ENCODE measurements at regions not wholly inside any gene's neighbourhood (a gene's known extent, or its start where the extent isn't known, plus 50 kb on each side); places are given as distances from the start of the nearest gene placed in this dataset.

DNA sequence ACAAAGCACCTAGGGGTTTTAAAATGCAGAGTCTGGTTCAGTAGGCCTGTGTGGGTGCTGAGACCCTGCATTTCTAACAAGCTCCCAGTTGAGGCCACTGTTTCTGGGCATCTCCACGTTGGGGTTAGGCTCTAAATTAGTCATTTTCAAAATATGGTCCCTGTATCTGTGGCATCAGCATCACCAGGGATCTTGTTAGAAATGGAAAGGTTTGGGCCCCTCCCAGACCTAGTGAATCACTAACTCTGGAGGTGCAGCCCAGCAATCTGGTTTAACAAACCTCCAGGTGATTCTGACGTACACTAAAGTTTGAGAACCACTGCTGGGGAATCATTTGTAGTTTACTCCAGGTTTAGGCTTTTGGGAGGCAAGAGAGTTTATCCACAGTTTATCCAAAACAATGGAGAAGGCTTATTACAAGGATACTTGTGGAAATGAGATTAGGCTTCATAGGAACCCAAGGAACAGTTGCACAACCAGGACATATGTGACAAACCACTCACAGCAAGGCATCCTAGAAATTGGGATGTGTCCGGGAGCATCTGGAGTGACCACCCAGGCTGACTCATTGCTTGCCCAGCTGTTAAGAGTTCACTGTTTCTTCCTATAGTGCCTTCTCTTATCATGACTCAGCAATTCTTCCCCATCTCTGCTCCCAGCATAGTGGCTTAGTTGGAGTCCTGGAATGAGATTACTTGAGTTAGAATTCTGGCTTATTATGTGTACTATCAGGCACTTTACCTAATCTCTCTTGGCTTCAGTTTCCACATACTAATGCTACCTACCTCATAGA, 71.6 kb upstream of the STXBP6 start:
- no peak for TF ChIP-seq EP300 (IDR thresholded peaks at IDR 0.05)
- no peak for TF ChIP-seq POLR2A (IDR thresholded peaks at IDR 0.05)
- no peak for TF ChIP-seq POLR2AphosphoS5 (IDR thresholded peaks at IDR 0.05)
- TF ChIP-seq, protein P1, sequence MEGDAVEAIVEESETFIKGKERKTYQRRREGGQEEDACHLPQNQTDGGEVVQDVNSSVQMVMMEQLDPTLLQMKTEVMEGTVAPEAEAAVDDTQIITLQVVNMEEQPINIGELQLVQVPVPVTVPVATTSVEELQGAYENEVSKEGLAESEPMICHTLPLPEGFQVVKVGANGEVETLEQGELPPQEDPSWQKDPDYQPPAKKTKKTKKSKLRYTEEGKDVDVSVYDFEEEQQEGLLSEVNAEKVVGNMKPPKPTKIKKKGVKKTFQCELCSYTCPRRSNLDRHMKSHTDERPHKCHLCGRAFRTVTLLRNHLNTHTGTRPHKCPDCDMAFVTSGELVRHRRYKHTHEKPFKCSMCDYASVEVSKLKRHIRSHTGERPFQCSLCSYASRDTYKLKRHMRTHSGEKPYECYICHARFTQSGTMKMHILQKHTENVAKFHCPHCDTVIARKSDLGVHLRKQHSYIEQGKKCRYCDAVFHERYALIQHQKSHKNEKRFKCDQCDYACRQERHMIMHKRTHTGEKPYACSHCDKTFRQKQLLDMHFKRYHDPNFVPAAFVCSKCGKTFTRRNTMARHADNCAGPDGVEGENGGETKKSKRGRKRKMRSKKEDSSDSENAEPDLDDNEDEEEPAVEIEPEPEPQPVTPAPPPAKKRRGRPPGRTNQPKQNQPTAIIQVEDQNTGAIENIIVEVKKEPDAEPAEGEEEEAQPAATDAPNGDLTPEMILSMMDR (IDR thresholded peaks at IDR 0.05), result no peak
- no peak for DNase-seq (ENCODE audit: low spot score in 2 of 2)
- peak overlapping the region; percentile 55 for H3K27ac ChIP-seq

DNA sequence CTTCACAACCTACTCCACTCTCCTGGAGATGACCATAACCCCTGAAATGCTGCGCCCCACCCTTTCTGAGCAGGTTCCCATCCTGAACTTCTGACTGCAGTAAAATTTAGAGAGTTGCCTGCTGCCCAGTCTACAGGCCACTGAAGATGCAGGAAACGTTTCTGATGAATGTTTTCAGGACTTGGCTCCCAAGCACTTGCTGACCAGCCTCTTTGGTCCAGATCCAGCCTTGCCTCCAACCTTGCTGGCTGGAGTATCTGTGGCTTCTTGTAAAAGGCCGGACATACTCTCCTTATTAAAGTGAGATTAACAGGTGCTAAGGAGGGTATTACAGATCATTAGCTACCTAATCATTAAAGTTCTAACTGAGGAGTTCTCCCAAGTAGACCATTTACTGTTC, 70.3 kb upstream of the STXBP6 start:
- DNase-seq (ENCODE audit: low spot score in 2 of 2), result no peak
- H3K27me3 ChIP-seq, result no peaks in the 10 kb centered on the region
- H3K4me1 ChIP-seq, result peaks cover 6% of the 10 kb centered on the region
- H3K27ac ChIP-seq, result no peak overlapping the region
- H3K4me3 ChIP-seq, result no peak overlapping the region
- no peak for TF ChIP-seq POLR2AphosphoS5 (IDR thresholded peaks at IDR 0.05)
- TF ChIP-seq, protein P1 (IDR thresholded peaks at IDR 0.05), result no peak
- TF ChIP-seq EP300 (IDR thresholded peaks at IDR 0.05), result no peak
- no peak for TF ChIP-seq POLR2A (IDR thresholded peaks at IDR 0.05)
- WGBS, result 77% methylated on average over 3 of the region's 3 CpGs
- H3K9me3 ChIP-seq, result no peaks in the 10 kb centered on the region
- H3K36me3 ChIP-seq, result no peaks in the 10 kb centered on the region

More for the DNA sequence above, 71.6 kb upstream of the STXBP6 start:
- H3K9me3 ChIP-seq, result no peaks in the 10 kb centered on the region
- no peak overlapping the region for H3K4me3 ChIP-seq
- H3K27me3 ChIP-seq, result no peaks in the 10 kb centered on the region
- peaks cover 6% of the 10 kb centered on the region for H3K4me1 ChIP-seq
- 64% methylated on average over 3 of the region's 3 CpGs for WGBS
- H3K36me3 ChIP-seq, result no peaks in the 10 kb centered on the region

DNA sequence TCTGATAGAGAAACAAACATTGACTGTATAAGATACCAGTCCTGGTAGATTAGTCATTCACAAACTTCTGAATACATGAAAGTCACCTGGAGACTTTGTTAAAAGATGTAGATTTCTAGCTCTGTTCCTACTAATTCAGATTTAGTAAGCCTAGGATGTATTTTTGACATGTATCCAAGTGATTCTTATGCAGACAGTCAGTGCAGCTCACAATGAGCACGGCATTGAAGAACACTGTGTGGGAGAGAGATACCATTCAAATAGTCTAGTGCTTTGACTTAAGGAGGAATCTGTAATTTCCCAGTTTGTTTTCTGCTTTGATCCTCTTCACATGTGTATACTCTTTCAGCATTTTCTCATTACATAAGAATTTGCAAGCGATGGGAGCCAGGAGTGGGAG, 68.7 kb upstream of the STXBP6 start:
- H3K4me1 ChIP-seq, result peaks cover 6% of the 10 kb centered on the region
- no peak for DNase-seq (ENCODE audit: low spot score in 2 of 2)
- WGBS, result 71% methylated on average over 2 of the region's 2 CpGs
- no peak overlapping the region for H3K4me3 ChIP-seq
- no peak overlapping the region for H3K27ac ChIP-seq
- H3K9me3 ChIP-seq, result no peaks in the 10 kb centered on the region
- H3K27me3 ChIP-seq, result no peaks in the 10 kb centered on the region
- no peak for TF ChIP-seq POLR2A (IDR thresholded peaks at IDR 0.05)
- no peak for TF ChIP-seq POLR2AphosphoS5 (IDR thresholded peaks at IDR 0.05)
- TF ChIP-seq EP300 (IDR thresholded peaks at IDR 0.05), result no peak
- TF ChIP-seq, protein P1 (IDR thresholded peaks at IDR 0.05), result no peak
- no peaks in the 10 kb centered on the region for H3K36me3 ChIP-seq

GRCh38 chr14:25117342-25117741, 67.4 kb upstream of the STXBP6 start:
- 100% methylated on average over 1 of the region's 1 CpG for WGBS
- Histone ChIP-seq H3K4me1 (peaks cover 6% of the 10 kb centered on the region), H3K36me3 (no peaks in the 10 kb centered on the region), H3K27ac (no peak overlapping the region), H3K27me3 (no peaks in the 10 kb centered on the region), H3K9me3 (no peaks in the 10 kb centered on the region), H3K4me3 (no peak overlapping the region)
- TF ChIP-seq, protein P1 (IDR thresholded peaks at IDR 0.05), result no peak
- TF ChIP-seq EP300 (IDR thresholded peaks at IDR 0.05), result no peak
- no peak for TF ChIP-seq POLR2AphosphoS5 (IDR thresholded peaks at IDR 0.05)
- TF ChIP-seq POLR2A (IDR thresholded peaks at IDR 0.05), result no peak
- no peak for DNase-seq (ENCODE audit: low spot score in 2 of 2)

DNA sequence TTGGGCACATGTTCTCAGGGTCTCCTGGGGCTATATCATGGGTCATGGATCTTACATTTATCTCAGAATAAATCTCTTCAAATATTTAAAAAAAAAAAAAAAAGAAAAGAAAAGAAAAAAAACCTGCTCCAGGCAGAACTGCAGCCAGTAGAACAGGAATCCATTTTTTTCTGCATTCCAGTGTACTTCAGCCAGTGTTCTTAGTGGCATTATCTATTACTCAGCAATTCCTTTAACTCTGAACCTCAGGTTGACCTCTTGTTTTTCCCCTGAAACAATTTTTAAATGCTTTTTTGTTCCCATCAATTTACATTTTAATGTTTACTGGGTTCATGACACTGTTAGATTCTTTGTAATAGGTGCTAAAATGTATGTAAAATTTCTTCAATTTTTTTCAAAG, 66.7 kb upstream of the STXBP6 start:
- DNase-seq (ENCODE audit: low spot score in 2 of 2), result no peak
- H3K27me3 ChIP-seq, result no peaks in the 10 kb centered on the region
- no peak overlapping the region for H3K27ac ChIP-seq
- no peaks in the 10 kb centered on the region for H3K9me3 ChIP-seq
- no peak overlapping the region for H3K4me3 ChIP-seq
- H3K4me1 ChIP-seq, result peaks cover 5% of the 10 kb centered on the region
- TF ChIP-seq EP300 (IDR thresholded peaks at IDR 0.05), result no peak
- no peak for TF ChIP-seq POLR2A (IDR thresholded peaks at IDR 0.05)
- TF ChIP-seq, protein P1 (IDR thresholded peaks at IDR 0.05), result no peak
- TF ChIP-seq POLR2AphosphoS5 (IDR thresholded peaks at IDR 0.05), result no peak
- no peaks in the 10 kb centered on the region for H3K36me3 ChIP-seq

Data from suprapubic skin (tissue), 4 donors.